Retinal pigment epithelial cell (primary cell): ENCODE measurements at regions not wholly inside any gene's neighbourhood (a gene's known extent, or its start where the extent isn't known, plus 50 kb on each side); places are given as distances from the start of the nearest gene placed in this dataset.

Experiments used
- DNase-seq: peaks from one replicate; pipeline ENCODE4 v3.0.0-alpha.2; 2010; ENCODE audit warnings: low read depth
- H3K4me3 ChIP-seq: 2 replicates; pipeline ENCODE4 v1.5.1; 2011; ENCODE audit warnings: mild to moderate bottlenecking, low read length, control low read depth, moderate library complexity
- TF ChIP-seq, protein P1 (sequence below): conservative IDR thresholded peaks from 2 replicates; pipeline ENCODE4 v1.5.1; 2011; ENCODE audit warnings: low read depth, low read length, control low read depth, inconsistent platforms

GRCh38 chr2:176508984-176509740 lies 239.9 kb downstream of the MTX2 start:
- TF ChIP-seq, protein P1, sequence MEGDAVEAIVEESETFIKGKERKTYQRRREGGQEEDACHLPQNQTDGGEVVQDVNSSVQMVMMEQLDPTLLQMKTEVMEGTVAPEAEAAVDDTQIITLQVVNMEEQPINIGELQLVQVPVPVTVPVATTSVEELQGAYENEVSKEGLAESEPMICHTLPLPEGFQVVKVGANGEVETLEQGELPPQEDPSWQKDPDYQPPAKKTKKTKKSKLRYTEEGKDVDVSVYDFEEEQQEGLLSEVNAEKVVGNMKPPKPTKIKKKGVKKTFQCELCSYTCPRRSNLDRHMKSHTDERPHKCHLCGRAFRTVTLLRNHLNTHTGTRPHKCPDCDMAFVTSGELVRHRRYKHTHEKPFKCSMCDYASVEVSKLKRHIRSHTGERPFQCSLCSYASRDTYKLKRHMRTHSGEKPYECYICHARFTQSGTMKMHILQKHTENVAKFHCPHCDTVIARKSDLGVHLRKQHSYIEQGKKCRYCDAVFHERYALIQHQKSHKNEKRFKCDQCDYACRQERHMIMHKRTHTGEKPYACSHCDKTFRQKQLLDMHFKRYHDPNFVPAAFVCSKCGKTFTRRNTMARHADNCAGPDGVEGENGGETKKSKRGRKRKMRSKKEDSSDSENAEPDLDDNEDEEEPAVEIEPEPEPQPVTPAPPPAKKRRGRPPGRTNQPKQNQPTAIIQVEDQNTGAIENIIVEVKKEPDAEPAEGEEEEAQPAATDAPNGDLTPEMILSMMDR = no peak
- no peak overlapping the region for H3K4me3 ChIP-seq

DNA sequence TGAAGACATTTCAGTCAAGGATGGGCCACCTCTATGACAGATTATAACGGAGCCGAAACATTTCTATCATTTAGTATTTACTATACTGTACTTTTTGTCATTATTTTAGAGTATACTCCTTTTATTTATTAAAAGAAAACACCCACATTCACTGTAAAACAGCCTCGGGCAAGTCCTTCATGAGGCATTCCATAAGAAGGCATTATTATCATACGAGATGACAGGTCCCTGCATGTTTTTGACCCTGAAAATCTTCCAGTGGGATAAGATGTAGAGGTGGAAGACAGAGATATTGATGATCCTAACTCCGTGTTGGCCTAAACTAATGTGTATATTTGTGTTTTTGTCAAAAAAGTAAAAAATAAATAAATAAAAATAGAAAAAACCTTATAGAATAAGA lies 245.0 kb downstream of the MTX2 start:
- no peak for DNase-seq
- no peak overlapping the region for H3K4me3 ChIP-seq
- TF ChIP-seq, protein P1 = no peak

More at GRCh38 chr2:176508984-176509740, 239.9 kb downstream of the MTX2 start:
- no peak for DNase-seq

- no peak for DNase-seq
- TF ChIP-seq, protein P1 = no peak
- H3K4me3 ChIP-seq = no peak overlapping the region
Observed at GRCh38 chr2:176514805-176515500, 245.7 kb downstream of the MTX2 start.

- H3K4me3 ChIP-seq = no peak overlapping the region
- TF ChIP-seq, protein P1 = no peak
- DNase-seq = no peak
Observed at GRCh38 chr2:176516051-176516602, 246.9 kb downstream of the MTX2 start.

- no peak for DNase-seq
- H3K4me3 ChIP-seq = no peak overlapping the region
- TF ChIP-seq, protein P1 = no peak
Observed at GRCh38 chr2:176518823-176519222, 249.6 kb downstream of the MTX2 start.

DNA sequence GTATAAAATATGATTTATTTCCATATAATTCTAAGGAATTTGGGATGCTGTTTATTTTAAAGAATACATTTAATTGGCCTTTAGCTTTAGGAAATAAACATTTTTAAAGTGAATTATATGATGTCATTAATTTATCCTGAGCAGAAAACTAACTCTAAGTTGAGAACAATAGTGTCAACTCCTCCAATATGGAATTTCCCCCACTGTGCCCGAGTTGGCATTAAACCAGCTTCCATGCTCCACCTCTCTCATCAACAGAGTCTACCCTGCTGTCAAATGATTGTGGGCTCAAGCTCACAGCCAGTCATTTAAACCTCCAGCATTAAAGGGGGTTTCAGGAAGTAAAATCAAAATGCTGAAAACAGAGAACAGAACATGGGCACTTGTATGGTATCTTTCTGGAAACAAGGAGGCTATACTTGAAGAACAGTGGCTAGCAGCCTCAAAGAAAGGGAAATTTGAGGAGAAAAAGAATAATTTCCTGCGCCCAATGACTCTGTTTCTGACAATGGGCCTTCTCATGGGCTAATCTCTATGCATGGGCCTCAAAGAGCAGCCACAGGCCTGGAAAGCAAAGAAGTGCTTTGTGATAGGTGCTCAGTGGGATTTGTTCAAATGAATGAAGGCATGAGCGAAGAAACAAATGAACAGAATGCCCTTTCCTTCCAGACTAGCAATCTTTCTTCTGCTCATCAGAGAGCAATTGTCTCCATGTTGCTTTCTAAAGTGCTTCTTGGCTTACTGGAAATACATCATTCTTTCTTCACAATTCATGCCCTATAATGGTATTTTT lies 252.8 kb downstream of the MTX2 start:
- no peak for DNase-seq

More for the DNA sequence above, 252.8 kb downstream of the MTX2 start:
- no peak overlapping the region for H3K4me3 ChIP-seq
- TF ChIP-seq, protein P1 = no peak
